HG03571 (cell line): ENCODE measurements at regions not wholly inside any gene's neighbourhood (a gene's known extent, or its start where the extent isn't known, plus 50 kb on each side); places are given as distances from the start of the nearest gene placed in this dataset.
A peak's percentile ranks its signal among the peaks of the same experiment; 100 is the strongest.
"Not testable (repeated sequence)": the region's sequence is repeated elsewhere in the genome, so short reads cannot be mapped to it uniquely, and the experiment has no call there.

Source experiments
- ATAC-seq: cut with Tn5 transposase; IDR thresholded peaks from one replicate; pipeline ENCODE4 v1.9.1; 2021; ENCODE audit not compliant: unreplicated experiment

DNA sequence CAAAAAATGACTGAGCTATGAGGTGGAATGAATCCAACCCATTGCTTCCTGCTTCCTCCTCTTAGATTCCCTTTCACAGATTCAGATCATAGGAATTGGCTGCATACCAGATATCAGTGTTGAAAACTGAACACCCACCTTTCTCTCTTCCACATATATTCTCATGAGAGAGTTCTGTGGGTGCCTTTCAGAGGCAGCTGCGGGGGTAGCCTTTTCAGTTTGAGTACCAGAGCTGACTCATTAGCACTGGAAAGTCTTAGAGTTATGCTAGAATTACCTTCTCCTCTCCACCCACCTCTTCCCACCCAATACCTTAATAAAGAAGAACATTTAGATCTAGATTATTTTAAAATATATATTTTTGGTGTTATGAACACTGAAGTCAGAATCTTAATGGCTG, 495.4 kb upstream of the SEL1L start:
- no peak for ATAC-seq

DNA sequence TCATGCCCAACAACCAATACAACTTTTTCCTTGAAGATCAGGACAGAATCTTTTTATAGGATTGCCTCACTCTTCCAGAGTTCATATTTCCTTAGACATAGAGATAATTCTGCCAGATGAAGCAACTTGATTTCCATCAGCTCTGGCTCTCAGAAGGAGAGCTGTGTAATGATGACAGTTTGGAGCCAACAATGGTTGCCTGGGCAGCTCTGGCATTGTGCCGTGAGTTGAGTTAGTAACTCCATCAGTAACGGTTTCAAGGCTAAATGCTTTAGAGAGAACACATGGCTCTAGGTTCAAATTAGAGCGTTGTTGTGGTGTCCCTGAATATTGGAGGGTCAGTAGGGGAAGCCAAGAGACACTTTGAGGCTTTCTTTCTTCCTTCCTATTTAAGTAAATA, 501.7 kb upstream of the SEL1L start:
- no peak for ATAC-seq

DNA sequence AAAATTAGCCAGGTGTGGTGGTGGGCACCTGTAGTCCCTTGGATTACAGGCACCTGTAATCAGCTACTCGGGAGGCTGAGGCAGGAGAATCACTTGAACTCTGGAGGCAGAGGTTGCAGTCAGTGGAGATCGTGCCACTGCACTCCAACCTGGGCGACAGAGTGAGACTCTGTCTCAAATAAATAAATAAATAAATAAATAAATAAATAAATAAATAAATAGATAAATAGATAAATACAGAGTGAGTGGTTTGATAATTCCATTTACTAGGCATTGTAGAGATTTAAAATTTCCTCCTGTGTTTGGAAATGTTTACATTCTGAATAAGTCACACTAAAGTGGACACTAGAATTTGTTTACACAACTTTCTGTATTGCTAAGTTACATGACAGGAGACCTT, 504.4 kb upstream of the SEL1L start:
- ATAC-seq = not testable (repeated sequence)

- ATAC-seq = no peak
Observed at GRCh38 chr14:82045339-82045738, 511.7 kb upstream of the SEL1L start.

DNA sequence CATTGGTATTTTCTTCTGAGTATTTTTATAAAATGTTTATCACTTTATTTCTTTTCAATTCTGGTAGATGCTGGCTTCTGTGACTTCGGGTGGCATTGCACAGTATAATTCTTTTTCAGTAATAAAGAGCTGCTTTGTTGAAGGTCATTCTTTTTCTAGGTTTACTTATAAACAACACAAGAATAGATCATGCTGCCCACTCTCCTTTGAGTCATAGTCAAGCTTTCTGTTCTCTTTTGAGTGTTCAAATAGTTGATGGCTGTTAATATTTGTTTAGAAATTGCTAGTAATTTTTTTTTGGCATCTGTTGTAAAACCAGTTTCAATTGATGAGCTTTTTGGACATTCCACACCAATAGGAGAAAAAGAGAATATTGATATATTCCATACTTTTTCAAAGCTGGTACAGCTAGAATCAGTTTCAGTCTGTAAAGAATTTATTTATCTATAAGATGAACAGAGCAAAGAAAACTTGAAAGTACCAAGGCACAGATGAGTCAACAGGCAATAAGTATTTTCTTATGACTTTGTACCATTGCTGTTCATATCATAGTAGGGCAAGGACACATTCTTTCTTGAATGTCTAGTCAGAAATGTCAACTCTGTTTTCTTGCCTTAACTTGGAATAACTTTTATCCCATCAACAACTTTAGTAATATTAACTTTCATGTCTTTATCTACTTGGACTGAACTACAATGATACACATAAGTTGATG, 513.0 kb upstream of the SEL1L start:
- ATAC-seq = peak; percentile 70

DNA sequence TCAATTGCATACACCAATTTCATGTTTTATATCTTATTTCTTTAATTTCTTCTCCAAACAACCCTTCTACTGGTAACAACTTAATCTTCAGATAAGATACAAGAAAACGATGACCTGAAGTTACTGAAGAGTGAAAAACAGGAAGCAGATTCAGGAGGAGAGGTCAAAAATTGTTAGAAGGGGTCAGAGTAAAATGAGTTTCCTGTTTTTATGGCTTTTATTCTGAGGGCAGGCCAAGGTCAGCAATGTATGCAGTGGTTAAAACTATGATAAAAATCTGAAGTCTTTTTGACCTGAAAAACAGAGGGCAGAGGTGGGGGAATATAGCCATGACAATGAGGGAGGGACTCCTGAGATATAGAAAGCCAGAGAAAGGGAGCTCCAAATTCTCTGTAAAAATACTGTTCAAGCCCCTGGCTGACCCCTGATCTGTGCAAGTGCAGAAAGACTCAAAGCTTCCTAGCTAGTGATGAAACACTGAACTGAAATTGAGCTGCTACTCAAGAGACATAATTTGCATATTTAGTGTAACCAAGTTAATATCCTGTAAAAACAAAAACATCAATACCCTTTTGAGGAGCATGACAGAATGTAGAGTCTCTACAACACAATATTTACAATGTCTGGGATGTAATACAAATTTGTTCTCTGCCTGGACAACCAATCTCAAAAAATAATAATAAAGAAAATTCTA, 514.3 kb upstream of the SEL1L start:
- ATAC-seq = no peak

DNA sequence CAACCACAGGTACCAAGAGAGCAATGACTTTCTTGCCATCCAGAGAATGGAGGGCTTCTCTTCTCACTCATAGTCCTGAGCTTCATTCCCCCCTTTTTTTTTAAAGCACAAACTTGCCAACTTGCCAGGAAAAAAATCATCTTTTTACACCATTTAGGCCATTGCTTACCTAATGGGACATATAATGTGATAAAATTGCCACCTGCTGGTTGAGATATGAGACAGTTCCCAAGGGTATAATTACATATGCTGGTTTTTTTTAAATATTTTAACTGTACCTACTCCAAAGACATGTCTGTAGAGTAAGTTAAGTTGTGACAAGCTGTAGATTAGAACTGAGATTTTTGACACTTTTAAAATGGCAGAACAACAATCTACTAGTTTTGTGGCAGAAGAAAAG, 519.1 kb upstream of the SEL1L start:
- ATAC-seq = no peak

- ATAC-seq = no peak
Observed at GRCh38 chr14:82055515-82056115, 522.0 kb upstream of the SEL1L start.

GRCh38 chr14:82060219-82060618, 526.6 kb upstream of the SEL1L start:
- ATAC-seq = no peak

GRCh38 chr14:82067221-82067875, 533.7 kb upstream of the SEL1L start:
- ATAC-seq = no peak

GRCh38 chr14:82070040-82070439, 536.4 kb upstream of the SEL1L start:
- no peak for ATAC-seq

GRCh38 chr14:82070753-82071152, 537.1 kb upstream of the SEL1L start:
- ATAC-seq = no peak

- no peak for ATAC-seq
Observed at GRCh38 chr14:82073547-82073946, 539.9 kb upstream of the SEL1L start.

- ATAC-seq = no peak
Observed at GRCh38 chr14:82075566-82075965, 541.9 kb upstream of the SEL1L start.

DNA sequence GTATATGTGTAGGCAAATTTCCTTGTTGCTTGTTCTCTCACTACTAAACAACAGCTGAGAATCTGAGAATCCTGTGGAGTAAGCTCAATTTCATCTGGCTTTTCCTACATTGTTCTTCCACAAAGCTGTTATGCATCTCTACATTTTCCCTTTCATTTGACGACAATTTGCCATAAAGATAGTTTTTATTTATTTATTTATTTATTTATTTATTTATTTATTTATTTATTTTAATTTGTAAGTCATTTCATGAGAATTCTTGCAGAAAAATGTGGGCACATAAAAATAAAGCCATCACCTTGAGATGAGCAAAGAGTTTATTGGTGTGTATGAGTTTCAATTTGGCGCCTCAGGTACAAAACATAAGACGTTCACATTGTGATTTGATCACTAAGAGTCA, 545.9 kb upstream of the SEL1L start:
- no peak for ATAC-seq

DNA sequence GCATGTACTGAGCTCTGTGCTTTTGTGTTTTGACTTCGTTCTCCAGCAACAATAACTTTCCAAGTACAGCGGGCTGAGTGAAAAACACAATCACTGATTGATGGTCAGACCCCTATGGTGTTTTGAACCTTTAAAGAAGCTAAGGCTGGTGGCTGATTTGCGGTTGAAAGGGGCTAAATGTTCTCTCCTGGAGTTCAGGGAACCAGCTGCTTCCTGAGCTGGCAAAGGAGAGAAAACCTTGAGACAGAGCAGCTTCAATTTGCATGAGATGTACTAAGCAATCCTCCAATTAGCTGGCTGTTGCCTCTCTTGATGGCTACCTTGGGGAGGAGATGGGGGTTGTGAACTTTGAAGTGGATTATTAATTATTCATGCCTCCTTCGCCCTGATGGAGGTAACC, 546.7 kb upstream of the SEL1L start:
- ATAC-seq = no peak

- ATAC-seq = no peak
Observed at GRCh38 chr14:82084813-82085212, 551.2 kb upstream of the SEL1L start.

- ATAC-seq = no peak
Observed at GRCh38 chr14:82091097-82091496, 557.4 kb upstream of the SEL1L start.

GRCh38 chr14:82094829-82095345, 561.2 kb upstream of the SEL1L start:
- no peak for ATAC-seq

- ATAC-seq = no peak
Observed at GRCh38 chr14:82104013-82104412, 570.4 kb upstream of the SEL1L start.

GRCh38 chr14:82112210-82112839, 578.7 kb upstream of the SEL1L start:
- no peak for ATAC-seq
